Suprapubic skin (tissue), 4 donors: ENCODE measurements at regions not wholly inside any gene's neighbourhood (a gene's known extent, or its start where the extent isn't known, plus 50 kb on each side); places are given as distances from the start of the nearest gene placed in this dataset.

Experiments
- DNase-seq, 2 donors: peaks; one replicate each; pipeline ENCODE4 v3.0.0-alpha.2; 2019; ENCODE audit warnings: low spot score in 2 of 2
- H3K27ac ChIP-seq: fragments of 200-600 bp; sonication (generic); one replicate; pipeline ENCODE4 v1.5.1; 2019
- H3K27me3 ChIP-seq: fragments of 200-600 bp; sonication (generic); one replicate; pipeline ENCODE4 v1.5.1; 2019
- H3K36me3 ChIP-seq: fragments of 200-600 bp; sonication (generic); one replicate; pipeline ENCODE4 v1.5.1; 2019
- H3K4me1 ChIP-seq: fragments of 200-600 bp; sonication (generic); one replicate; pipeline ENCODE4 v1.5.1; 2019
- H3K4me3 ChIP-seq: fragments of 200-600 bp; sonication (generic); one replicate; pipeline ENCODE4 v1.5.1; 2019; ENCODE audit warnings: mild to moderate bottlenecking
- H3K9me3 ChIP-seq: fragments of 200-600 bp; sonication (generic); one replicate; pipeline ENCODE4 v1.5.1; 2019
- CTCF ChIP-seq, 2 donors: fragments of 200-600 bp in 1 of 2; fragments of 450-650 bp in 1 of 2; sonication (generic) in 1 of 2; IDR thresholded peaks; one replicate each; pipeline ENCODE4 v1.5.1; 2016 to 2019; ENCODE audit warnings: antibody characterized with exemption in 2 of 2, mild to moderate bottlenecking in 1 of 2, moderate library complexity in 1 of 2
- EP300 ChIP-seq: sonication (generic); formaldehyde crosslinking; IDR thresholded peaks from one replicate; pipeline ENCODE4 v1.6.1; 2017; ENCODE audit warnings: antibody characterized with exemption
- POLR2A ChIP-seq, 2 donors: fragments of 450-650 bp; IDR thresholded peaks; one replicate each; pipeline ENCODE4 v1.6.1; 2017; ENCODE audit warnings: antibody characterized with exemption in 2 of 2, mild to moderate bottlenecking in 2 of 2, moderate library complexity in 2 of 2
- POLR2AphosphoS5 ChIP-seq, 3 donors: sonication (generic); formaldehyde crosslinking; IDR thresholded peaks; one replicate each; pipeline ENCODE4 v1.6.1; 2017; ENCODE audit warnings: antibody characterized with exemption in 3 of 3
- WGBS: methylation state at CpG from one replicate; pipeline ENCODE4 v1.1.5; 2018; 5-methylcytosine and 5-hydroxymethylcytosine counted together

GRCh38 chr6:133062696-133063306, 178.4 kb upstream of the EYA4 start:
- 49% methylated on average over 8 of the region's 8 CpGs for WGBS
- H3K4me1 ChIP-seq, result no peaks in the 10 kb centered on the region
- no peak for TF ChIP-seq EP300
- TF ChIP-seq CTCF (IDR thresholded peaks at IDR 0.05), result no peak
- TF ChIP-seq POLR2AphosphoS5 (IDR thresholded peaks at IDR 0.05), result no peak
- no peak for TF ChIP-seq POLR2A (IDR thresholded peaks at IDR 0.05)
- DNase-seq, result no peak
- no peak overlapping the region for H3K4me3 ChIP-seq
- H3K27me3 ChIP-seq, result no peaks in the 10 kb centered on the region
- H3K27ac ChIP-seq, result no peak overlapping the region
- no peaks in the 10 kb centered on the region for H3K36me3 ChIP-seq
- H3K9me3 ChIP-seq, result no peaks in the 10 kb centered on the region

GRCh38 chr6:133067960-133068359, 173.2 kb upstream of the EYA4 start:
- Histone ChIP-seq H3K27me3 (no peaks in the 10 kb centered on the region), H3K4me3 (no peak overlapping the region), H3K4me1 (no peaks in the 10 kb centered on the region), H3K27ac (no peak overlapping the region), H3K9me3 (no peaks in the 10 kb centered on the region), H3K36me3 (no peaks in the 10 kb centered on the region)
- no peak for DNase-seq
- 77% methylated on average over 3 of the region's 3 CpGs for WGBS
- no peak for TF ChIP-seq CTCF (IDR thresholded peaks at IDR 0.05)
- no peak for TF ChIP-seq POLR2A (IDR thresholded peaks at IDR 0.05)
- TF ChIP-seq POLR2AphosphoS5 (IDR thresholded peaks at IDR 0.05), result no peak

- WGBS, result 79% methylated on average over 4 of the region's 4 CpGs
- no peaks in the 10 kb centered on the region for H3K27me3 ChIP-seq
- no peak for DNase-seq
- no peaks in the 10 kb centered on the region for H3K4me1 ChIP-seq
- no peaks in the 10 kb centered on the region for H3K36me3 ChIP-seq
- H3K4me3 ChIP-seq, result no peak overlapping the region
- TF ChIP-seq CTCF (IDR thresholded peaks at IDR 0.05) (no peak), POLR2A (IDR thresholded peaks at IDR 0.05) (no peak), POLR2AphosphoS5 (IDR thresholded peaks at IDR 0.05) (no peak), EP300 (no peak)
- H3K9me3 ChIP-seq, result no peaks in the 10 kb centered on the region
- H3K27ac ChIP-seq, result no peak overlapping the region
These were observed 170.6 kb upstream of the EYA4 start for GRCh38 chr6:133070410-133071043.

- no peak for DNase-seq
- no peaks in the 10 kb centered on the region for H3K4me1 ChIP-seq
- no peaks in the 10 kb centered on the region for H3K36me3 ChIP-seq
- no peak overlapping the region for H3K4me3 ChIP-seq
- TF ChIP-seq EP300, result no peak
- no peak for TF ChIP-seq CTCF (IDR thresholded peaks at IDR 0.05)
- no peak for TF ChIP-seq POLR2AphosphoS5 (IDR thresholded peaks at IDR 0.05)
- TF ChIP-seq POLR2A (IDR thresholded peaks at IDR 0.05), result no peak
- WGBS, result 77% methylated on average over 2 of the region's 2 CpGs
- H3K27me3 ChIP-seq, result no peaks in the 10 kb centered on the region
- no peak overlapping the region for H3K27ac ChIP-seq
- H3K9me3 ChIP-seq, result no peaks in the 10 kb centered on the region
These were observed 161.3 kb upstream of the EYA4 start for GRCh38 chr6:133079901-133080300.

GRCh38 chr6:133083248-133083967, 157.7 kb upstream of the EYA4 start:
- Histone ChIP-seq H3K9me3 (no peaks in the 10 kb centered on the region), H3K4me1 (no peaks in the 10 kb centered on the region), H3K4me3 (no peak overlapping the region), H3K27me3 (no peaks in the 10 kb centered on the region), H3K36me3 (no peaks in the 10 kb centered on the region), H3K27ac (no peak overlapping the region)
- TF ChIP-seq POLR2AphosphoS5 (IDR thresholded peaks at IDR 0.05) (no peak), POLR2A (IDR thresholded peaks at IDR 0.05) (no peak), EP300 (no peak), CTCF (IDR thresholded peaks at IDR 0.05) (no peak)
- no peak for DNase-seq
- 67% methylated on average over 2 of the region's 2 CpGs for WGBS
